DND-41 (cell line): ENCODE measurements at regions not wholly inside any gene's neighbourhood (a gene's known extent, or its start where the extent isn't known, plus 50 kb on each side); places are given as distances from the start of the nearest gene placed in this dataset.

Experiments
- ATAC-seq: fragments of 200-7000 bp; cut with Tn5 transposase; 3 replicates; pipeline ENCODE4 v1.9.1; 2021; ENCODE audit warnings: low read depth; ENCODE audit not compliant: insufficient read depth
- DNase-seq: peaks from one replicate; pipeline ENCODE4 v3.0.0-alpha.2; 2020
- H2AFZ ChIP-seq: 2 replicates; pipeline ENCODE4 v1.6.0; 2012; ENCODE audit warnings: low read depth, low read length
- H3K27ac ChIP-seq: 2 replicates; pipeline ENCODE4 v1.5.1; 2012; ENCODE audit warnings: low read length, inconsistent platforms
- H3K27me3 ChIP-seq: fragments of 200-600 bp; sonication (generic); 2 replicates; pipeline ENCODE4 v1.6.0; 2012; ENCODE audit warnings: low read length, mild to moderate bottlenecking, inconsistent platforms; ENCODE audit not compliant: insufficient read depth, poor library complexity
- H3K36me3 ChIP-seq: 2 replicates; pipeline ENCODE4 v1.5.1; 2012; ENCODE audit warnings: low read length, inconsistent platforms; ENCODE audit not compliant: insufficient read depth
- H3K4me1 ChIP-seq: 2 replicates; pipeline ENCODE4 v1.5.1; 2012; ENCODE audit warnings: mild to moderate bottlenecking, low read length; ENCODE audit not compliant: insufficient read depth
- H3K4me2 ChIP-seq: 2 replicates; pipeline ENCODE4 v1.6.0; 2012; ENCODE audit warnings: mild to moderate bottlenecking, moderate library complexity, low read length, inconsistent platforms; ENCODE audit not compliant: insufficient read depth
- H3K4me3 ChIP-seq, 2 experiments: fragments of 200-600 bp in 1 of 2; shearing (Covaris generic) in 1 of 2; 2 replicates each; pipeline ENCODE4 v1.5.1; 2012 to 2016; ENCODE audit warnings: inconsistent platforms in 2 of 2, low read length in 2 of 2, mild to moderate bottlenecking in 2 of 2, low read depth in 1 of 2, moderate library complexity in 1 of 2
- H3K79me2 ChIP-seq: 2 replicates; pipeline ENCODE4 v1.6.0; 2012; ENCODE audit warnings: low read length, inconsistent platforms; ENCODE audit not compliant: insufficient read depth
- H3K9ac ChIP-seq: 2 replicates; pipeline ENCODE4 v1.6.0; 2012; ENCODE audit warnings: low read depth, mild to moderate bottlenecking, inconsistent platforms, low read length, moderate library complexity
- H3K9me3 ChIP-seq: 2 replicates; pipeline ENCODE4 v1.5.1; 2012; ENCODE audit warnings: low read length, moderate library complexity, mild to moderate bottlenecking, inconsistent platforms; ENCODE audit not compliant: insufficient read depth, severe bottlenecking
- H4K20me1 ChIP-seq: 2 replicates; pipeline ENCODE4 v1.6.0; 2012; ENCODE audit warnings: low read length; ENCODE audit not compliant: insufficient read depth
- CTCF ChIP-seq: IDR thresholded peaks from 2 replicates; pipeline ENCODE4 v1.5.1; 2012; ENCODE audit warnings: borderline replicate concordance, low read length, moderate library complexity, mild to moderate bottlenecking; ENCODE audit not compliant: poor library complexity, severe bottlenecking; ENCODE audit errors: extremely low read depth
- EZH2 ChIP-seq: IDR thresholded peaks from 3 replicates; pipeline ENCODE4 v1.6.1; 2012; ENCODE audit warnings: borderline replicate concordance, low read depth, mild to moderate bottlenecking, moderate library complexity, low read length, inconsistent platforms; ENCODE audit not compliant: severe bottlenecking

- H3K9me3 ChIP-seq: no peaks in the 10 kb centered on the region
- no peaks in the 10 kb centered on the region for H3K4me1 ChIP-seq
- TF ChIP-seq CTCF: no peak
- TF ChIP-seq EZH2: no peak
- H3K27me3 ChIP-seq: no peaks in the 10 kb centered on the region
- no peaks in the 10 kb centered on the region for H3K36me3 ChIP-seq
- no peak overlapping the region for H3K4me2 ChIP-seq
- ATAC-seq (no peak), DNase-seq (no peak)
- H3K79me2 ChIP-seq: no peaks in the 10 kb centered on the region
- no peak overlapping the region for H3K27ac ChIP-seq
- H3K4me3 ChIP-seq: no peak overlapping the region
- H4K20me1 ChIP-seq: no peaks in the 10 kb centered on the region
- no peak overlapping the region for H3K9ac ChIP-seq
- no peak overlapping the region for H2AFZ ChIP-seq
These were observed 188.2 kb upstream of the ZNF804A start for GRCh38 chr2:184410160-184410559.

GRCh38 chr2:184413221-184413620, 185.1 kb upstream of the ZNF804A start:
- no peaks in the 10 kb centered on the region for H3K36me3 ChIP-seq
- H3K9me3 ChIP-seq: no peaks in the 10 kb centered on the region
- H3K4me1 ChIP-seq: no peaks in the 10 kb centered on the region
- H3K79me2 ChIP-seq: no peaks in the 10 kb centered on the region
- no peak for ATAC-seq
- H3K27me3 ChIP-seq: no peaks in the 10 kb centered on the region
- TF ChIP-seq EZH2: no peak
- no peak for TF ChIP-seq CTCF
- H4K20me1 ChIP-seq: no peaks in the 10 kb centered on the region
- no peak overlapping the region for H3K27ac ChIP-seq
- H3K4me2 ChIP-seq: no peak overlapping the region
- H2AFZ ChIP-seq: no peak overlapping the region
- no peak for DNase-seq
- H3K9ac ChIP-seq: no peak overlapping the region
- no peak overlapping the region for H3K4me3 ChIP-seq

GRCh38 chr2:184413671-184414229, 184.6 kb upstream of the ZNF804A start:
- no peak for TF ChIP-seq EZH2
- no peak for TF ChIP-seq CTCF
- H3K9ac ChIP-seq: no peak overlapping the region
- no peaks in the 10 kb centered on the region for H3K79me2 ChIP-seq
- DNase-seq: no peak
- no peaks in the 10 kb centered on the region for H4K20me1 ChIP-seq
- no peak for ATAC-seq
- no peaks in the 10 kb centered on the region for H3K4me1 ChIP-seq
- H3K9me3 ChIP-seq: no peaks in the 10 kb centered on the region
- H3K4me2 ChIP-seq: no peak overlapping the region
- no peak overlapping the region for H3K4me3 ChIP-seq
- no peak overlapping the region for H3K27ac ChIP-seq
- H3K36me3 ChIP-seq: no peaks in the 10 kb centered on the region
- H3K27me3 ChIP-seq: no peaks in the 10 kb centered on the region
- no peak overlapping the region for H2AFZ ChIP-seq
